H9 (cell line): ENCODE measurements at regions not wholly inside any gene's neighbourhood (a gene's known extent, or its start where the extent isn't known, plus 50 kb on each side); places are given as distances from the start of the nearest gene placed in this dataset.

ENCODE experiments used
- DNase-seq: peaks from one replicate; pipeline ENCODE4 v3.0.0-alpha.2; 2017
- H2AFZ ChIP-seq: one replicate; pipeline ENCODE4 v1.6.1; 2013; ENCODE audit warnings: mild to moderate bottlenecking, low read length, control low read depth, moderate library complexity
- H2AK5ac ChIP-seq: 2 replicates; pipeline ENCODE4 v1.6.1; 2013; ENCODE audit warnings: low read length, control low read depth, mixed read lengths; ENCODE audit not compliant: insufficient read length
- H2BK120ac ChIP-seq: one replicate; pipeline ENCODE4 v1.6.1; 2013; ENCODE audit warnings: low read depth, mild to moderate bottlenecking, low read length, control low read depth, inconsistent platforms; ENCODE audit not compliant: poor library complexity, severe bottlenecking
- H2BK12ac ChIP-seq: 2 replicates; pipeline ENCODE4 v1.6.1; 2013; ENCODE audit warnings: low read length, control low read depth, mixed read lengths, low read depth; ENCODE audit not compliant: insufficient read length
- H2BK15ac ChIP-seq: 2 replicates; pipeline ENCODE4 v1.6.1; 2013; ENCODE audit warnings: low read depth, low read length, control low read depth
- H2BK20ac ChIP-seq: one replicate; pipeline ENCODE4 v1.6.1; 2013; ENCODE audit warnings: low read depth, mild to moderate bottlenecking, low read length, control low read depth, inconsistent platforms; ENCODE audit not compliant: poor library complexity, severe bottlenecking
- H2BK5ac ChIP-seq: 2 replicates; pipeline ENCODE4 v1.6.1; 2013; ENCODE audit warnings: low read length, control low read depth, mixed read lengths; ENCODE audit not compliant: insufficient read length
- H3K14ac ChIP-seq: 2 replicates; pipeline ENCODE4 v1.6.1; 2013; ENCODE audit warnings: low read length, control low read depth; ENCODE audit not compliant: insufficient read depth
- H3K18ac ChIP-seq: 2 replicates; pipeline ENCODE4 v1.6.1; 2013; ENCODE audit warnings: low read depth, mild to moderate bottlenecking, mixed read lengths, low read length, control low read depth; ENCODE audit not compliant: insufficient read length
- H3K23ac ChIP-seq: 2 replicates; pipeline ENCODE4 v1.6.1; 2013; ENCODE audit warnings: low read length, control low read depth, mixed read lengths, low read depth; ENCODE audit not compliant: insufficient read length
- H3K23me2 ChIP-seq: 2 replicates; pipeline ENCODE4 v1.6.1; 2013; ENCODE audit warnings: low read depth, mild to moderate bottlenecking, mixed read lengths, low read length, control low read depth; ENCODE audit not compliant: insufficient read length, poor library complexity, severe bottlenecking
- H3K27ac ChIP-seq: 2 replicates; pipeline ENCODE4 v1.5.1; 2013; ENCODE audit warnings: low read length, control low read depth, mixed read lengths, low read depth; ENCODE audit not compliant: insufficient read length
- H3K27me3 ChIP-seq: 2 replicates; pipeline ENCODE4 v1.6.1; 2013; ENCODE audit warnings: low read length, control low read depth, inconsistent platforms; ENCODE audit not compliant: insufficient read depth
- H3K4ac ChIP-seq: 2 replicates; pipeline ENCODE4 v1.6.1; 2013; ENCODE audit warnings: low read depth, mild to moderate bottlenecking, control low read depth, inconsistent platforms, low read length, moderate library complexity
- H3K4me1 ChIP-seq: 2 replicates; pipeline ENCODE4 v1.6.1; 2013; ENCODE audit warnings: low read length, control low read depth, inconsistent platforms; ENCODE audit not compliant: insufficient read depth
- H3K4me2 ChIP-seq: 2 replicates; pipeline ENCODE4 v1.6.1; 2013; ENCODE audit warnings: low read length, control low read depth, mixed read lengths; ENCODE audit not compliant: insufficient read length, insufficient read depth
- H3K56ac ChIP-seq: 2 replicates; pipeline ENCODE4 v1.6.1; 2013; ENCODE audit warnings: low read depth, mild to moderate bottlenecking, mixed read lengths, low read length, control low read depth; ENCODE audit not compliant: insufficient read length
- H3K79me1 ChIP-seq: 2 replicates; pipeline ENCODE4 v1.6.1; 2013; ENCODE audit warnings: low read depth, mild to moderate bottlenecking, moderate library complexity, low read length, control low read depth, inconsistent platforms; ENCODE audit not compliant: insufficient read depth, poor library complexity, severe bottlenecking
- H3K79me2 ChIP-seq: 2 replicates; pipeline ENCODE4 v1.6.1; 2013; ENCODE audit warnings: low read length, control low read depth, inconsistent platforms; ENCODE audit not compliant: insufficient read depth
- H3K9ac ChIP-seq: 2 replicates; pipeline ENCODE4 v1.6.1; 2013; ENCODE audit warnings: low read length, control low read depth, mixed read lengths; ENCODE audit not compliant: insufficient read length; ENCODE audit errors: extremely low read depth
- H3K9me3 ChIP-seq: one replicate; pipeline ENCODE4 v1.6.1; 2013; ENCODE audit warnings: low read depth, low read length, inconsistent platforms; ENCODE audit not compliant: control insufficient read depth
- H3T11ph ChIP-seq: one replicate; pipeline ENCODE4 v1.6.1; 2013; ENCODE audit warnings: mild to moderate bottlenecking, low read length, control low read depth, inconsistent platforms
- H4K20me1 ChIP-seq: one replicate; pipeline ENCODE4 v1.6.1; 2013; ENCODE audit not compliant: control insufficient read depth, insufficient read length, insufficient read depth
- H4K5ac ChIP-seq: 2 replicates; pipeline ENCODE4 v1.6.1; 2013; ENCODE audit warnings: low read depth, mild to moderate bottlenecking, mixed read lengths, low read length, control low read depth; ENCODE audit not compliant: insufficient read length
- H4K8ac ChIP-seq: replicated peaks from 2 replicates; pipeline ENCODE4 v1.6.1; 2013; ENCODE audit warnings: low read length, control low read depth, mixed read lengths, low read depth; ENCODE audit not compliant: insufficient read length
- H4K91ac ChIP-seq: 2 replicates; pipeline ENCODE4 v1.6.1; 2013; ENCODE audit warnings: low read depth, mild to moderate bottlenecking, moderate library complexity, mixed read lengths, low read length, control low read depth; ENCODE audit not compliant: insufficient read length
- H3K27ac Mint-ChIP-seq, 3 experiments: 2 replicates in 2 of 3; 3 replicates in 1 of 3; pipeline ENCODE4 v1.8.0; 2020 to 2021; ENCODE audit warnings: mixed read lengths in 3 of 3, mild to moderate bottlenecking in 1 of 3, moderate library complexity in 1 of 3
- H3K27me3 Mint-ChIP-seq: 2 replicates; pipeline ENCODE4 v1.8.0; 2021; ENCODE audit warnings: low read depth, mild to moderate bottlenecking, moderate library complexity, mixed read lengths
- H3K36me3 Mint-ChIP-seq, 3 experiments: 2 replicates in 2 of 3; 3 replicates in 1 of 3; pipeline ENCODE4 v1.8.0; 2020 to 2021; ENCODE audit warnings: low read depth in 3 of 3, mixed read lengths in 3 of 3; ENCODE audit not compliant: insufficient read depth in 1 of 3
- H3K4me1 Mint-ChIP-seq, 2 experiments: 2 replicates each; pipeline ENCODE4 v1.8.0; 2020; ENCODE audit warnings: mixed read lengths in 2 of 2
- H3K4me3 Mint-ChIP-seq, 2 experiments: 2 replicates in 1 of 2; 3 replicates in 1 of 2; pipeline ENCODE4 v1.8.0; 2020 to 2021; ENCODE audit warnings: mild to moderate bottlenecking in 2 of 2, mixed read lengths in 2 of 2, moderate library complexity in 1 of 2
- H3K9me3 Mint-ChIP-seq, 2 experiments: 2 replicates in 1 of 2; 3 replicates in 1 of 2; pipeline ENCODE4 v1.8.0; 2020; ENCODE audit warnings: mild to moderate bottlenecking in 2 of 2, mixed read lengths in 2 of 2, moderate library complexity in 1 of 2
- CTCF ChIP-seq: fragments of 200-600 bp; sonication (generic); conservative IDR thresholded peaks from 3 replicates; pipeline ENCODE4 v1.8.0; 2021; ENCODE audit warnings: antibody characterized with exemption, mild to moderate bottlenecking
- WGBS: extraction: QIAGEN DNeasy Blood & Tissue Kit; methylation state at CpG from one replicate; pipeline ENCODE4 v1.1.7; 2013; ENCODE audit warnings: missing lambda C conversion rate, low lambda C conversion rate, mixed read lengths; ENCODE audit not compliant: insufficient read length; ENCODE audit errors: extremely low coverage; 5-methylcytosine and 5-hydroxymethylcytosine counted together

- H3K56ac ChIP-seq = no peak overlapping the region
- no peak overlapping the region for H2BK12ac ChIP-seq
- no peak overlapping the region for H2BK120ac ChIP-seq
- no peak overlapping the region for H2AK5ac ChIP-seq
- H3K4ac ChIP-seq = no peak overlapping the region
- H3K4me2 ChIP-seq = no peak overlapping the region
- peaks cover 99% of the 10 kb centered on the region for H3K27me3 Mint-ChIP-seq
- H3K79me2 ChIP-seq = no peaks in the 10 kb centered on the region
- no peak overlapping the region for H2AFZ ChIP-seq
- H3K4me1 Mint-ChIP-seq = peaks cover 12 to 37% of the 10 kb centered on the region in 2 experiments
- H4K20me1 ChIP-seq = no peaks in the 10 kb centered on the region
- H2BK15ac ChIP-seq = no peak overlapping the region
- H3K18ac ChIP-seq = no peak overlapping the region
- no peak for TF ChIP-seq CTCF
- H3K4me1 ChIP-seq = no peaks in the 10 kb centered on the region; the same call in 1 of the 2 replicates
- no peak overlapping the region for H3K9ac ChIP-seq
- peaks cover 6% of the 10 kb centered on the region for H3K23me2 ChIP-seq
- H2BK20ac ChIP-seq = no peak overlapping the region
- H3K27ac Mint-ChIP-seq = no peak overlapping the region
- H3K14ac ChIP-seq = no peak overlapping the region
- no peak overlapping the region for H2BK5ac ChIP-seq
- DNase-seq = no peak
- no peaks in the 10 kb centered on the region for H3K9me3 ChIP-seq
- H4K91ac ChIP-seq = no peak overlapping the region
- no CpG with 5 or more reads among the region's 3 CpGs for WGBS
- H4K5ac ChIP-seq = no peak overlapping the region
- no peak overlapping the region for H3K23ac ChIP-seq
- no peaks in the 10 kb centered on the region for H3K36me3 Mint-ChIP-seq
- no peak overlapping the region for H3T11ph ChIP-seq
- no peak overlapping the region for H4K8ac ChIP-seq
- H3K9me3 Mint-ChIP-seq = peaks cover 0 to 3% of the 10 kb centered on the region in 2 experiments; a peak in 1 of 5 replicates
- no peak overlapping the region for H3K27ac ChIP-seq
- H3K79me1 ChIP-seq = no peaks in the 10 kb centered on the region
- no peak overlapping the region for H3K4me3 Mint-ChIP-seq
- peaks cover 36% of the 10 kb centered on the region for H3K27me3 ChIP-seq
Observed at GRCh38 chr10:100660945-100661344, 84.4 kb upstream of the PAX2 start.
